ENCODE measurements at regions not wholly inside any gene's neighbourhood (a gene's known extent, or its start where the extent isn't known, plus 50 kb on each side); places are given as distances from the start of the nearest gene placed in this dataset.
"Not testable (repeated sequence)": the region's sequence is repeated elsewhere in the genome, so short reads cannot be mapped to it uniquely, and the experiment has no call there.

DNA sequence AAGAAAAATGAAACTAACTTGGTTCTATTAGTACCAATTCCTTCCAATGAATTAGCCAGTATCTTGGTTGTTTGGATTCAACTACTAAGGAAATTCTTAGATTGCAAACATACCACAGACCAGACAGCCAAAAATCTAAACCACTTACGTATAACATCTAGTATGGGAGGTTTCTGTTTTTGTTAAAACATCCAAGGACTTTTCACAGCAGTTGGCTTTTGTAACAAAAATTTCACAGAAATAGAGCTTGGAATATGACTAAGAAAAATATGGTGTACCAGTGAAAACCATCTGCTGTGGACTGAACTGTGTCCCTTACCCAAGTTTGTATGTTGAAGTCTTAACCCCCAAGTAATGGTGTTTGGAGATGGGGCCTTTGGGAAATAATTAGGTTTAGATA, 199.2 kb downstream of the OTOL1 start:
- H3K4me3 ChIP-seq (ENCODE audit: control insufficient read depth, low read depth, low read length): no peak overlapping the region
- DNase-seq (ENCODE audit: low read depth): no peak
- no peak for TF ChIP-seq CTCF (IDR thresholded peaks at IDR 0.05; ENCODE audit: control insufficient read depth, insufficient read depth, low read depth, low read length, missing control alignments)

DNA sequence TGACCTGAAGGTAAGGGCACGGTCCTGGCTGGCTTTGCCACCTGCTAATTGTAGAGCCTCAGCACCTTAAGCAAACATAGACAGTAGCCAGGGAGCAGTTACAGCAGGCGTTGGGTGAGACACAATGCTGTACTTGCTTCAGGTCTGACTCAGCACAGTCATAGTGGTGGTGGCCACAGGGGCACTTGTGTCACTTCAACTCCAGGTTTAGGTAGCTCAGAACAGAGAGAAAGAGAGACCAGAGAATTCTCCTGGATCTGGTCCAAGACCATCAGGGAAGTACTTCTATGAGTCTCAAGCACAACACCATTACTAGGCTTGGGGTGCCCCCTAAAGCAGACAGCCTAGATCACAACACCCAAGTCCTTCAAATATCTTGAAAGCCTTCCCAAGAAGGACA, 204.4 kb downstream of the OTOL1 start:
- DNase-seq (ENCODE audit: low read depth): no peak
- no peak overlapping the region for H3K4me3 ChIP-seq (ENCODE audit: control insufficient read depth, low read depth, low read length)
- no peak for TF ChIP-seq CTCF (IDR thresholded peaks at IDR 0.05; ENCODE audit: control insufficient read depth, insufficient read depth, low read depth, low read length, missing control alignments)

DNA sequence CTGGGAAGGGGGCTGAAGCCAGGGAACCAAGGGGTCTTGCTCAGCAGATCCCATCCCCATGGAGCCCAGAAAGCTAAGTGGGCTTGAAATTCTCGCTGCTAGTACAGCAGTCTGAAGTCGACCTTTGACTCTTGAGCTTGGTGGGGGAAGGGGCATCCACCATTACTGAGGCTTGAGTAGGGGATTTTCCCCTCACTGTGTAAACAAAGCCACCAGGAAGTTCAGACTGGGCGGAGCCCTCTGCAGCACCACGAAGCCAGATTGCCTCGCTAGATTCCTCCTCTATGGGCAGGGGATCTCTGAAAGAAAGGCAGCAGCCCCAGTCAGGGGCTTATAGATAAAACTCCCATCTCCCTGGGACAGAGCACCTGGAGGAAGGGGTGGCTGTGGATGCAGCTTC, 210.6 kb downstream of the OTOL1 start:
- DNase-seq (ENCODE audit: low read depth); H3K4me3 ChIP-seq (ENCODE audit: control insufficient read depth, low read depth, low read length): not testable (repeated sequence)

- TF ChIP-seq CTCF (IDR thresholded peaks at IDR 0.05; ENCODE audit: control insufficient read depth, insufficient read depth, low read depth, low read length, missing control alignments): no peak
- no peak for DNase-seq (ENCODE audit: low read depth)
- no peak overlapping the region for H3K4me3 ChIP-seq (ENCODE audit: control insufficient read depth, low read depth, low read length)
These were observed 217.1 kb downstream of the OTOL1 start for GRCh38 chr3:161713731-161714130.

GRCh38 chr3:161731968-161732367, 235.4 kb downstream of the OTOL1 start:
- TF ChIP-seq CTCF (IDR thresholded peaks at IDR 0.05; ENCODE audit: control insufficient read depth, insufficient read depth, low read depth, low read length, missing control alignments): no peak
- no peak overlapping the region for H3K4me3 ChIP-seq (ENCODE audit: control insufficient read depth, low read depth, low read length)

GRCh38 chr3:161737171-161737570, 240.6 kb downstream of the OTOL1 start:
- no peak overlapping the region for H3K4me3 ChIP-seq (ENCODE audit: control insufficient read depth, low read depth, low read length)
- DNase-seq (ENCODE audit: low read depth): no peak
- no peak for TF ChIP-seq CTCF (IDR thresholded peaks at IDR 0.05; ENCODE audit: control insufficient read depth, insufficient read depth, low read depth, low read length, missing control alignments)

More at GRCh38 chr3:161731968-161732367, 235.4 kb downstream of the OTOL1 start:
- no peak for DNase-seq (ENCODE audit: low read depth)

GRCh38 chr3:161740421-161740820, 243.8 kb downstream of the OTOL1 start:
- TF ChIP-seq CTCF (IDR thresholded peaks at IDR 0.05; ENCODE audit: control insufficient read depth, insufficient read depth, low read depth, low read length, missing control alignments): no peak
- no peak for DNase-seq (ENCODE audit: low read depth)

More at GRCh38 chr3:161740421-161740820, 243.8 kb downstream of the OTOL1 start:
- H3K4me3 ChIP-seq (ENCODE audit: control insufficient read depth, low read depth, low read length): no peak overlapping the region
